Panc1 (cell line): ENCODE measurements at regions not wholly inside any gene's neighbourhood (a gene's known extent, or its start where the extent isn't known, plus 50 kb on each side); places are given as distances from the start of the nearest gene placed in this dataset.
"Not testable (repeated sequence)": the region's sequence is repeated elsewhere in the genome, so short reads cannot be mapped to it uniquely, and the experiment has no call there.

ENCODE experiments used
- ATAC-seq: fragments of 200-7000 bp; cut with Tn5 transposase; 2 replicates; pipeline ENCODE4 v1.9.1; 2020; ENCODE audit warnings: mild to moderate bottlenecking, moderate library complexity
- BruUV-seq: library from RNA; stranded (reverse); fragments of 400-500 nt; replicated peaks from 2 replicates; lab custom pipeline; 2021; lab: Mats Ljungman, UMichigan
- CTCF ChIA-PET: fragments of 300-600 bp; sonication (Branson Sonifier 250); formaldehyde crosslinking; loops from one replicate; lab custom pipeline; 2022; ENCODE audit warnings: antibody characterized with exemption; lab: Charles Lee
- POLR2A ChIA-PET: fragments of 300-600 bp; sonication (Branson Sonifier 250); formaldehyde crosslinking; loops from one replicate; lab custom pipeline; 2022; ENCODE audit warnings: antibody characterized with exemption; lab: Charles Lee
- DNase-seq: peaks from one replicate; pipeline ENCODE4 v3.0.0-alpha.2; 2010; ENCODE audit warnings: low read depth, low spot score
- H3K27ac ChIP-seq: 2 replicates; pipeline ENCODE4 v1.5.1; 2011; ENCODE audit warnings: mild to moderate bottlenecking, low read length, inconsistent platforms
- H3K27me3 ChIP-seq: fragments of 200-500 bp; sonication (Bioruptor generic); 2 replicates; pipeline ENCODE4 v1.6.0; 2014; ENCODE audit warnings: low read length, inconsistent platforms; ENCODE audit not compliant: control insufficient read depth, insufficient read depth
- H3K36me3 ChIP-seq: fragments of 200-500 bp; sonication (Bioruptor generic); 2 replicates; pipeline ENCODE4 v1.5.1; 2014; ENCODE audit warnings: inconsistent platforms, mild to moderate bottlenecking, low read length, moderate library complexity; ENCODE audit not compliant: control insufficient read depth, insufficient read depth
- H3K4me1 ChIP-seq: 2 replicates; pipeline ENCODE4 v1.5.1; 2011; ENCODE audit warnings: inconsistent platforms, mild to moderate bottlenecking, low read length, moderate library complexity; ENCODE audit not compliant: control insufficient read depth, insufficient read depth
- H3K4me3 ChIP-seq, 2 experiments: 2 replicates each; pipeline ENCODE4 v1.5.1; 2011 to 2012; ENCODE audit warnings: low read depth in 2 of 2, low read length in 2 of 2, mild to moderate bottlenecking in 2 of 2, inconsistent platforms in 1 of 2, moderate library complexity in 1 of 2
- H3K9me3 ChIP-seq: fragments of 200-500 bp; sonication (Bioruptor generic); 2 replicates; pipeline ENCODE4 v1.5.1; 2014; ENCODE audit warnings: low read depth, mild to moderate bottlenecking, inconsistent platforms, low read length, moderate library complexity; ENCODE audit not compliant: control insufficient read depth, insufficient read depth
- CTCF ChIP-seq: fragments of 450-650 bp; IDR thresholded peaks from 2 replicates; pipeline ENCODE4 v1.5.1; 2017; ENCODE audit warnings: mild to moderate bottlenecking
- POLR2AphosphoS5 ChIP-seq: IDR thresholded peaks from 2 replicates; pipeline ENCODE4 v1.6.1; 2012; ENCODE audit warnings: mild to moderate bottlenecking, low read depth, low read length, moderate library complexity
- REST ChIP-seq, 2 experiments: IDR thresholded peaks; 2 replicates each; pipeline ENCODE4 v1.6.1; 2011 to 2012; ENCODE audit warnings: low read depth in 2 of 2, control low read depth in 1 of 2, low read length in 1 of 2, mild to moderate bottlenecking in 1 of 2, moderate library complexity in 1 of 2; ENCODE audit not compliant: insufficient read depth in 1 of 2
- SIN3A ChIP-seq: IDR thresholded peaks from 2 replicates; pipeline ENCODE4 v1.6.1; 2012; ENCODE audit warnings: low read depth, mild to moderate bottlenecking, low read length, moderate library complexity, borderline replicate concordance; ENCODE audit not compliant: insufficient read depth
- TCF7L2 ChIP-seq: IDR thresholded peaks from 2 replicates; pipeline ENCODE4 v1.6.1; 2011; ENCODE audit warnings: mild to moderate bottlenecking, low read depth, low read length, inconsistent platforms
- in situ Hi-C: cut with HindIII; loops from 2 replicates; pipeline ENCODE4 v1.10.0; 2016; ENCODE audit warnings: low sequenced_read_pairs, low pct_unique_long_range_greater_than_20kb
- intact Hi-C: fragments of 100-400 bp; cut with micrococcal nuclease; formaldehyde crosslinking; loops from one replicate; pipeline ENCODE4 v1.10.0; 2022; ENCODE audit not compliant: unreplicated experiment

GRCh38 chrX:55841962-55842752 is 124.6 kb downstream of the RRAGB start:
- no TSS peak for BruUV-seq
- Histone ChIP-seq H3K36me3 (no peaks in the 10 kb centered on the region), H3K9me3 (no peaks in the 10 kb centered on the region), H3K4me3 (no peak overlapping the region), H3K4me1 (no peaks in the 10 kb centered on the region), H3K27me3 (no peaks in the 10 kb centered on the region), H3K27ac (no peak overlapping the region)
- no peak for DNase-seq
- in situ Hi-C loops: no loop called here
- ChIA-PET CTCF (no interaction called here), POLR2A (no interaction called here)
- TF ChIP-seq TCF7L2 (no peak), CTCF (no peak), REST (IDR thresholded peaks at IDR 0.05; ENCODE audit: insufficient read depth in 1 of 2, low read depth in 2 of 2, low read length in 1 of 2) (no peak), POLR2AphosphoS5 (no peak), SIN3A (no peak)
- intact Hi-C loops: no loop called here
- no peak for ATAC-seq

DNA sequence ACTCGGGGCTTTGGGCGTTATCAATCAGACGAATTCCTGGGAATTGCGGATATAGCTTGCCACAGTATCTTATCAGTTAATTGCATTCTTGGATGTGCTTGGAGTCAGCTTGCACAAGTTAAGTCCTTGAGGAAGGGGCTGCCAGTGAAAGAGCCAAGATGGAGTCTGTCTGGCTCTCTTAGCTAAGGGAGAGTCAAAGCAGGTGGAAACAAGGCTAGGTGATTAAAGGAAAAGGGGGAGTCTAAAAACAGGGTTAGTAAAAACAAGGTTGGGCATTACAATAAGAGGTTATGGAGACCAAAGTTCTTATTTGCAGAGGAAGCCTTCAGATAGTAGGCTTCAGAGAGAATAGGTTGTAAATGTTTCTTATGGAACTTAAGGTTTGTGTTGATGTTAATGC is 149.2 kb downstream of the RRAGB start:
- in situ Hi-C loops, DNase-seq: not testable (repeated sequence)

DNA sequence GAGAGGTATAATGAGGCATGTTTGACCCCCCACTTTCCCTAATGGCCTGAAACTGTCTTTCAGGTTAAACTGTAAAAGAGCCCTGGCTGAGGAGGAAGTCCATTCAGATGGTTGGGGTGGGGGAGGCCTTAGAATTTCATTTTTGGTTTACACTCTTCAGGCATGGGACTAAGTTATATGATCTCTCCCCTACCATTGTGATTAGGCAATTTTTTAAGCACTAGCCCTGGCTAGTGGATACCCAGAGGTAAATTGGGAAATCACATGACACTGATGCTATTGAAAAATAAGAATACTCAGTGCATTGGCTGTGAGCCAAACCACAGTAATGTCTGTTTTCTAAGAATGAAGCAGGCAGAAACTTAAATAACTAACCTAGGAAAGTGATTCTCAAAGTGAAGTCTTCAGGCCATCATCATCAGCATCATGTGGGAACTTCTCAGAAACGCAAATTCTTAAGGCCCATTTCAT is 149.7 kb downstream of the RRAGB start:
- no peak for DNase-seq

More for the DNA sequence above, 149.2 kb downstream of the RRAGB start:
- intact Hi-C loops, H3K9me3 ChIP-seq, POLR2A ChIA-PET, ATAC-seq, H3K4me3 ChIP-seq, H3K4me1 ChIP-seq, H3K27me3 ChIP-seq, CTCF ChIA-PET, H3K27ac ChIP-seq, H3K36me3 ChIP-seq, BruUV-seq: not testable (repeated sequence)

More for the DNA sequence above, 149.7 kb downstream of the RRAGB start:
- in situ Hi-C loops (no loop called here), intact Hi-C loops (no loop called here)
- TF ChIP-seq TCF7L2 (no peak), SIN3A (no peak), REST (IDR thresholded peaks at IDR 0.05; ENCODE audit: insufficient read depth in 1 of 2, low read depth in 2 of 2, low read length in 1 of 2) (no peak)
- no peak for ATAC-seq
- ChIA-PET CTCF (no interaction called here), POLR2A (no interaction called here)
- Histone ChIP-seq H3K4me1 (no peaks in the 10 kb centered on the region), H3K36me3 (no peaks in the 10 kb centered on the region), H3K4me3 (no peak overlapping the region), H3K27ac (no peak overlapping the region), H3K27me3 (no peaks in the 10 kb centered on the region), H3K9me3 (no peaks in the 10 kb centered on the region)
- no TSS peak for BruUV-seq
